ENCODE measurements at regions not wholly inside any gene's neighbourhood (a gene's known extent, or its start where the extent isn't known, plus 50 kb on each side); places are given as distances from the start of the nearest gene placed in this dataset.
"Not testable (repeated sequence)": the region's sequence is repeated elsewhere in the genome, so short reads cannot be mapped to it uniquely, and the experiment has no call there.

DNA sequence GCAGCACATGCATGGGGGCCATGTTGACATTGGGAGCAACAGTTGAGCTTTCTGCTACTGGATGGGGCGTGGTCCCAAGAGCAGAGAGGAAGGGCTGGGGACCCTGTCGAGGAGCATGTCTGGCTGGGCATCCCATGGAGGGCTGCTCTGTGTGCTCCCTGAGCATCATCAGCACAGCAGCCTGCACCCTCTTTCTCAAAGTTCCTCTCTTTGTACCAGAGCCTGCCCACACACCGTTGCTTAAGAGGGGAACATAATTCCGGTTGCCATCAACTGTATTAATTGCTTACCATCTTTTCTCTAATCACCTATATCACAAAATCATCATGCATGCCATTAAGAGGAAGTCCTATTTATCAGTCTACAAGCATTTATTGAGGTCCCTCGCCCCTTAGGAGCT, 55.2 kb upstream of the DIRAS2 start:
- peak in 2 of 3 donors; percentile 5 to 10 for DNase-seq
- Mint-ChIP-seq H3K4me1 (peaks cover 52% of the 10 kb centered on the region), H3K27ac (peak overlapping the region in 2 of 7 donors; percentile 16 to 83), H3K9me3 (peaks cover 0 to 2% (median 0%) of the 10 kb centered on the region in 7 donors), H3K27me3 (ENCODE audit: low read depth in 3 of 3) (peaks cover 0 to 6% (median 2%) of the 10 kb centered on the region in 3 donors), H3K36me3 (no peaks in the 10 kb centered on the region), H3K4me3 (no peak overlapping the region)
- no peaks in the 10 kb centered on the region for H3K36me3 ChIP-seq (replicated peaks in 1 of 2; ENCODE audit: control insufficient read depth in 1 of 2, insufficient read depth in 2 of 2, low read length in 2 of 2)
- TF ChIP-seq CTCF (IDR thresholded peaks at IDR 0.05) = no peak
- no peak overlapping the region for H3K9ac ChIP-seq (ENCODE audit: insufficient read depth, low read length, poor library complexity, severe bottlenecking)
- H4K20me1 ChIP-seq (ENCODE audit: insufficient read depth, low read length) = no peaks in the 10 kb centered on the region
- peaks cover 34 to 37% of the 10 kb centered on the region in 2 donors for H3K4me1 ChIP-seq (ENCODE audit: control insufficient read depth in 1 of 2, insufficient read depth in 2 of 2, low read length in 2 of 2)
- no peaks in the 10 kb centered on the region for H3K9me3 ChIP-seq (replicated peaks in 1 of 2; ENCODE audit: control insufficient read depth in 1 of 2, insufficient read depth in 1 of 2, low read length in 2 of 2)
- intact Hi-C loops (cut with micrococcal nuclease) = no loop called here
- no peaks in the 10 kb centered on the region for H3K27me3 ChIP-seq (ENCODE audit: control insufficient read depth in 2 of 2, insufficient read depth in 2 of 2, low read length in 2 of 2)
- 22% methylated on average over 4 of the region's 5 CpGs for WGBS (ENCODE audit: insufficient coverage)
- H2AFZ ChIP-seq (ENCODE audit: insufficient read depth, low read depth, low read length, poor library complexity, severe bottlenecking) = peak overlapping the region; percentile 22
- H3K27ac ChIP-seq (ENCODE audit: low read depth in 1 of 2, low read length in 2 of 2) = peak overlapping the region in 1 of 2 donors; percentile 63
- H3K79me2 ChIP-seq (ENCODE audit: insufficient read depth, low read length) = no peaks in the 10 kb centered on the region
- no peak overlapping the region for H3K4me3 ChIP-seq (replicated peaks in 1 of 3; ENCODE audit: low read depth in 2 of 3, low read length in 3 of 3)
- no peak overlapping the region for H3K4me2 ChIP-seq (replicated peaks; ENCODE audit: extremely low read depth, low read length, poor library complexity, severe bottlenecking)

DNA sequence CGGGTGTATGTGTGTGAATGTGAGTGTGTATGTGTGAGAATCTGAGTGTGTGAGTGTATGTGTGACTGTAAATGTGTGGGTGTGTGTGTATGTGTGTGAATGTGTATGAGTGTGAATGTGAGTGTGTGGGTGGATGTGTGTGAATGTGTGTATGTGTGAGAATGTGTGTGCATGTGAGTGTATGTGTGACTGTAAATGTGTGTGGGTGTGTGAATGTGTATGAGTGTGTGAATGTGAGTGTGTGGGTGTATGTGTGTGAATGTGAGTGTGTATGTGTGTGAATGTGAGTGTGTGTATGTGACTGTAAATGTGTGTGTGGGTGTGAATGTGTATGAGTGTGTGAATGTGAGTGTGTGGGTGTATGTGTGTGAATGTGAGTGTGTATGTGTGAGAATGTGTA, 51.6 kb upstream of the DIRAS2 start:
- H3K27me3 ChIP-seq (ENCODE audit: control insufficient read depth in 2 of 2, insufficient read depth in 2 of 2, low read length in 2 of 2); H3K36me3 ChIP-seq (replicated peaks in 1 of 2; ENCODE audit: control insufficient read depth in 1 of 2, insufficient read depth in 2 of 2, low read length in 2 of 2); H2AFZ ChIP-seq (ENCODE audit: insufficient read depth, low read depth, low read length, poor library complexity, severe bottlenecking); H3K36me3 Mint-ChIP-seq; H3K27me3 Mint-ChIP-seq (ENCODE audit: low read depth in 3 of 3); H3K4me3 ChIP-seq (replicated peaks in 1 of 3; ENCODE audit: low read depth in 2 of 3, low read length in 3 of 3); H3K4me2 ChIP-seq (replicated peaks; ENCODE audit: extremely low read depth, low read length, poor library complexity, severe bottlenecking); H3K27ac Mint-ChIP-seq; H3K9ac ChIP-seq (ENCODE audit: insufficient read depth, low read length, poor library complexity, severe bottlenecking); H3K4me3 Mint-ChIP-seq; H3K79me2 ChIP-seq (ENCODE audit: insufficient read depth, low read length); H3K9me3 ChIP-seq (replicated peaks in 1 of 2; ENCODE audit: control insufficient read depth in 1 of 2, insufficient read depth in 1 of 2, low read length in 2 of 2); H3K27ac ChIP-seq (ENCODE audit: low read depth in 1 of 2, low read length in 2 of 2); H4K20me1 ChIP-seq (ENCODE audit: insufficient read depth, low read length); DNase-seq; intact Hi-C loops (cut with micrococcal nuclease); H3K9me3 Mint-ChIP-seq: not testable (repeated sequence)
- WGBS (ENCODE audit: insufficient coverage) = 92% methylated on average over 1 of the region's 1 CpG
- peaks cover 20% of the 10 kb centered on the region for H3K4me1 Mint-ChIP-seq
- H3K4me1 ChIP-seq (ENCODE audit: control insufficient read depth in 1 of 2, insufficient read depth in 2 of 2, low read length in 2 of 2) = peaks cover 19% of the 10 kb centered on the region in 2 donors
